Activated T-cell treated with anti-CD3 and anti-CD28 coated beads for 24 hours (primary cell): ENCODE measurements at regions not wholly inside any gene's neighbourhood (a gene's known extent, or its start where the extent isn't known, plus 50 kb on each side); places are given as distances from the start of the nearest gene placed in this dataset.
"Not testable (repeated sequence)": the region's sequence is repeated elsewhere in the genome, so short reads cannot be mapped to it uniquely, and the experiment has no call there.

Experiments
- DNase-seq: peaks from one replicate; pipeline ENCODE4 v3.0.0-alpha.2; 2020; ENCODE audit warnings: low read depth

GRCh38 chr2:131639001-131639620 lies 111.4 kb downstream of the CCDC74A start:
- not testable (repeated sequence) for DNase-seq

DNA sequence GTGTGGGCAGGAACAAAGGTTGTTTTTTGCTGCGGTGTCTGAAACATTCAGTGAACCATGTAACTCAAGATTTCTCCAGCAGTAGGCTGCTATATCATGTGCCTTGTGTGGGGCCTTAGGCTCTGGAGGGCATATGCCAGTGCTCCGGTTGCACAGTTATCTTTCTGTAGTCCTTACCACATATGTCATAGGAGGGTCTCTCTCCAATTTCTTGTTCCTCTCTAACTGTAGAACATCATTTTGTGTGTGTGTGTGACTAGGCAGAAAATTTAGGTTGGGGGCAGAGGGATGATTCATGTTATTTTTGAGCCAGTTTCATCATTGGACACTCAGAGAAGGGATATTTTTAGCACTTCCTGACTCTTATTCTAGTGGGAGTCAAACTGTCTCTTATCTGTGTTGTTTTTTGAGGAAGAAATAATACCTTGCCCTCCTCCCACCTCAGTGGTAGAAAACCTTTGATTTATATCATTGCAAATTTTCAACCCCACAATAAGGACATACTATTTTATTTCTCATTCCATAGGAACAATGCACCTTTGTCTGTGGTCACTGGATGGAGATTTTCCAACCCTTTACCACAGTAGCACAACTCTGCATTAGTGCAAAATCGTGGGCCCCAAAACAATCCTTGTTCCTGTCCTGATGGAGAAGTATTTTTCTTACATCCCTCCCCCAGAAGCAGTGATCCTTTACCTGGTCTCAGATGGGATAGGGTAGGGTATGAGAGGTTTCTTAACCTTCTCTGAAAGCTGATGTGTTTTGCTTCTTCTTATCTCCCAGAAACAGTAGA lies 113.9 kb downstream of the CCDC74A start:
- no peak for DNase-seq

GRCh38 chr2:131643180-131643579 lies 115.5 kb downstream of the CCDC74A start:
- not testable (repeated sequence) for DNase-seq

GRCh38 chr2:131645177-131645765 lies 117.6 kb downstream of the CCDC74A start:
- DNase-seq = no peak

- DNase-seq = not testable (repeated sequence)
Measured at GRCh38 chr2:131646220-131646619, 118.5 kb downstream of the CCDC74A start.

GRCh38 chr2:131646669-131647297 lies 119.1 kb downstream of the CCDC74A start:
- DNase-seq = no peak

GRCh38 chr2:131648565-131648964 lies 120.9 kb downstream of the CCDC74A start:
- DNase-seq = not testable (repeated sequence)

DNA sequence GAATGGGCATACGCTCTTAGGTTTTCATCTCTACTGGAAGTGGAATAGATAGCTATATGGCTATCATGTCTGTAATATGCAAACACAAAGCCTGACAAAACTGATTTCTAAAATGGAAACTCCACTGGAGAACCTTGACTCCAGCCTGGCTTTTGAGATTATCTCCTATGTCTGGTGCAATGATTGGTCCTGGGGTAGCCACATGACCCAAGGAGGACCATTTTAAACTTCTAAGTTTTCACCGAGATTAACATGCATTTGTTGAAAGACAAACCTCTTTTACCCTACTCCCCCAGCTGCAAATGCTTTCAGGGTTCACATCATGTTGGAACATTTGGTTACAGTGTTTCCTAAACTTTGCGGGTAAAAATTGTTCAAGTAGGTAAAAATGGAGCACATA lies 124.6 kb downstream of the CCDC74A start:
- DNase-seq = not testable (repeated sequence)

GRCh38 chr2:131654107-131654506 lies 126.4 kb downstream of the CCDC74A start:
- not testable (repeated sequence) for DNase-seq

DNA sequence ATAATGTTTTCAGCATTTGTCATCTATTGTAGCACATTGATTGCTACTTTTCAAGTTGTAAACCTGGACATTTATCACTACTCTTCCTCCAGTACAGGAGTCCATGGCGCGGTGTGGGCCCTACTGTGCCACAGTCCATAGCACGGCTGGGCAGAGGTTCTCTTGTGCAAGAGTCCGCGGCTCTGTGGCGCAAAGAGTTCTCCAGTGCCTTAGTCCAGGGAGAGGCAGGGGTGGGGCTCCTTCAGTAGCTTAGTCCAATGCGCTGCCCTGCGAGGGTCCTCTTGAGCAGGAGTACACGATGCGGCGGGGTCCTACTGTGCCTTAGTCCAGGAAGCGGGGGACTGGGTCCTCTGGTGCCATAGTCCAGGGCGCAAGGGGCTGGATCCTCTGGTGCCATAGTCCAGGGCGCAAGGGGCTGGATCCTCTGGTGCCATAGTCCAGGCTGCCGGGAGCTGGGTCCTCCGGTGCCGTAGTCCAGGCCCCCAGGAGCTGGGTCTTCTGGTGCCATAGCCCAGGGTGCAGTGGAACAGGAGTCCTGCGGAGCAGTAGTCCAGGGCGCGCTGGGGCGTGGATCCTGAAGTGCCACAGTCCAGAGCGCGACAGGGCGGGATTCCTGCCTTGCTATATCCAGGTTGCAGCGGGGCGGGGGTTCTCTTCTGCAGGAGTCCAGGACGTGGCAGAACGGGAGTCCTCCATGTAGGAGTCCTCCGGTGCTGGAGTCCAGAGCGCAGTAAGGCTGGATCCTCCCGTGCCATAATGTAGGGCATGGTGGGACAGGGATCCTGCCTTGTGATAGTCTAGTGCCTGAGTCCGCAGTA lies 129.3 kb downstream of the CCDC74A start:
- no peak for DNase-seq

- no peak for DNase-seq
Measured at GRCh38 chr2:131657895-131658768, 130.4 kb downstream of the CCDC74A start.

- DNase-seq = no peak
Measured at GRCh38 chr2:131658769-131659131, 131.1 kb downstream of the CCDC74A start.

- DNase-seq = no peak
Measured at GRCh38 chr2:131659168-131659572, 131.5 kb downstream of the CCDC74A start.

DNA sequence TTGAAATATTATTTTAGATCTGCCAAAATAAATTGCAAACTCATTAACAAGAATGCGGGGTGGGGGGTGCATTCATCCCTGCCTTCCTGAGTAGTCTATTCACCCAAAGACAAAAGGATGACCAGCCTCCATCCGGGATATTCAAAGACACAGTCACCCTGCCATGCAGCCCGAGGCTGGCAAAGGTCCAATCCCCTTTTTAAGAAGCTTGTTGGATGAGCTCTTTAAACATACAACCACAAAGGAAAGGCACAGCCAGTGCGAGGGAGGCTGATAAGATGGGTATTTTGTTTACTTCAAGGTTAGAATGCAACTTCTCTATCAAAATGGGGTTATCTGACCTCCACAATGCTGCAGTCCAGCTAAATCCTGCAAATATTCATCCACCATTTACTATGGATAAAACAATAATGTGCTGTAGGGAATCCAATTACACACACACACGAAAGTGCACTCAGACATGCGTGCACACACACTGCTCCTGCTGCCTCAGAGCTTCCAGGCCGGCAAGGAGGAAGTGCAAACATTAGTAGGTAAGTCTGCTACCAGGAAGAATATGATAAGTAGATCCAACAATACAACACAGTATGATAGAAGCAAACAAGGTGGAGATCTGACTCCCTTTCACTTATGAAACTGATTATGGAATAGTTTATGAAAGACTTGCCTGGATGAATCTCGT lies 133.6 kb downstream of the CCDC74A start:
- not testable (repeated sequence) for DNase-seq

DNA sequence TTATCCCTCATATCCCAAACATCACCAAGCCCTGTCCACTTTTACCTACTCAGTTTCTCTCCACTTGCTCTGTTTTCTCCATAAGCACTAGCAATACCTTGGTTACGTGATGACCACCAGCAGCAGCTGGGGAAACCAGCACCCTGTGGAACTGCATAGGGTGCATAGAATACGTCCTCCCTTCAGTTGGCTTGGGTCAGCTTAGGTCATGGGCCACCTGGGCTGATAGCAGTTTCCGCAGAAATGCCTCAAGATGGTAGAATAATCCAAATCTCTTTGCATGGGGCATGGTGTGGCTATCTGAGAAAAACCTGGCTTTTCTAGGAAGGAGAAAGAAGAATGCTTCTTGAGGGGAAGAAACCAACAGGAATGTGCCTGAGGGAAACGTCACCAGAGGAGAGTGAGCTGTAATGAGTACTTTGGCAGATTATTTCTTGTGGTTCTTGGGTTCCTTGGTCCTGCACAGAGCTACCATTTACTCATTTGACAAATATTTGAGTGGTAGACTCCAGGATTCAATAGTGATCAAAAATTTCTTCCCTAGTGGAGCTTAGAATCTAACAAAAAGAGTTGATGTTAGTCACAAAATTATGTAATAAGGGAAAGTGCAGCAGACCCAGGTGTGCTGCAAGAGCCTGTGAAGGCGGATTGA lies 134.3 kb downstream of the CCDC74A start:
- not testable (repeated sequence) for DNase-seq

- not testable (repeated sequence) for DNase-seq
Measured at GRCh38 chr2:131663501-131663900, 135.8 kb downstream of the CCDC74A start.

DNA sequence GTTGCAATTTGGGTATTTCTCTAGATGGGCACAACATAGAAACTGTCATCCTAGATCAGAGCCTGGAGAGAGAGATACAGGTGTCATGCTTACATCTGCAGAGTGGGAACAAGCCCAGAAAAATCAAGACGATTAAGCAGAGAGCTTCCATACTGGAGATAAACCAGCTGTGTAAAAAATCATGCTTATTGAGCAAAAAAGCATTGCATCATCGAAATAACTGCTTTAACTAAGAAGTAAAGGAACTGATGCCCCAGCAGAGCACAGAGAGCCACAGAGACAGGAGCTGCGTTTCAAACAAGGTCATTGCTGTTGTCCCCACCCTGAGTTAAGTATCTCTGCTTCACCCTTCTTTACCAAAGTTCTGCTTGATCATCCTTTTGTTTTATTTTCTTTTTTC lies 138.0 kb downstream of the CCDC74A start:
- DNase-seq = not testable (repeated sequence)

DNA sequence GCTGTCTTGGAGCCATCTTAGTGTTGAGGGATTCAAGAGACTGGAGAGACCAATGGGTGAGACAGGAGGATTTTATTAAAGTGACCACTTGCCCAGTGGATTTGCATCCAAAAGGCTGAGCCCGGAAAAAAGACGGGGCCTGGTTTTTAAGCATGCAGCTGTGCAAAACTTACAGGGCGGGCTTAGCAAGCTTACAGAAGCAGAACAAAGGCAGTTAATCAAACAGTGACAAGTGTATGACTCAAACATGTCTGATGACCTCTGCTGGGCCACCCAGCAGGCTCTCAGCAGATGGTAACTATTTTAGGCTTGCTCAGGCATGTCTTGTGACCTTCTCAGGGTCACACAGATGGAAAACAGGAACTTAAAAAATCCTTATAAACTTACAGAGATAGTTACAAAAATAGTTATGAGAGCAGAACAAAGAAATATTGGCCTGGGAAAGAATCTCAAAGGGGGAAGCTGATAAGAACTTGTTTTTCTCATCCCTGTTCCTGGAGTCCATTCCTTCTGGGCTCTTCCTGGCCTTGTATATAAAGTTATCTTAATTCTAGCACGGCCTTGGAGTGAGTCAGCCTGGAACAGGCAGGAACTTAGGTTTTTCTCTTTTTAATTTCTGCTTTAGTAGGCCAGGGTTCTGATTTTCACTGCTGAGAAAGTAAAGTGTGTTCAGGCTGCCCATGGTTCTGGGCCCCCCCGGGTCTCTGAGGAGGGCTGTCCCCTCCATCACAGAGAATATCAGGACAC lies 141.3 kb downstream of the CCDC74A start:
- DNase-seq = not testable (repeated sequence)
